Upper lobe of left lung (tissue), 4 donors: ENCODE measurements at regions not wholly inside any gene's neighbourhood (a gene's known extent, or its start where the extent isn't known, plus 50 kb on each side); places are given as distances from the start of the nearest gene placed in this dataset.

Experiments used
- CTCF ChIP-seq, 6 experiments: fragments of 450-650 bp in 4 of 6; fragments of 200-600 bp in 2 of 6; sonication (generic) in 2 of 6; IDR thresholded peaks; one replicate each; pipeline ENCODE4 v1.5.1; 2016 to 2019; ENCODE audit warnings: antibody characterized with exemption in 6 of 6
- POLR2A ChIP-seq, 4 donors: fragments of 450-650 bp; IDR thresholded peaks; one replicate each; pipeline ENCODE4 v1.5.1; 2016 to 2017; ENCODE audit warnings: antibody characterized with exemption in 4 of 4, mild to moderate bottlenecking in 2 of 4

GRCh38 chr9:87324613-87325194 is 173.0 kb upstream of the DAPK1 start:
- TF ChIP-seq CTCF (IDR thresholded peaks at IDR 0.05) (peak; percentile 65 to 92 (median 80)), POLR2A (IDR thresholded peaks at IDR 0.05) (no peak)
